ENCODE measurements at regions not wholly inside any gene's neighbourhood (a gene's known extent, or its start where the extent isn't known, plus 50 kb on each side); places are given as distances from the start of the nearest gene placed in this dataset.

DNA sequence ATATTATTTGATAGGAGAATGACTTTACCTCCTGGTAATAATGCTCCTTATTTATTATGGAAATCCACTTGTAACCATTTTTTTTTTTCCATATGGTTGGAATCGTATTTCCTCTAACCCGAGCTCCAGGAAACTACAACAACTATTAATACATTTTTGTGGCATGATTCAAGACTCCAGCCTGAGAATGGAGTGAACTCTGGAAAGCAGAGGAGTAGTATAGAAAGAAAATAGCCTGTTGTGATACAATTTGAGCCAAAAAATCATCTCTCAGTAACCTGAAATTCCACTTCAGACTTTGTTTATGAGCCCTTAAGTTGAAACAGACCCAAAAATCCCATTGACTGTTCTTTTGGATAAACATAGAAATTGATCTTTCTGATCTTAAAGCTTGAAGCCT lies 921.1 kb downstream of the SOCS6 start:
- no peaks in the 10 kb centered on the region for H3K27me3 ChIP-seq
- no peak overlapping the region for H3K27ac ChIP-seq
- H3K4me3 ChIP-seq = no peak overlapping the region
- H3K9me3 ChIP-seq (ENCODE audit: low read depth) = no peaks in the 10 kb centered on the region
- no peaks in the 10 kb centered on the region for H3K4me1 ChIP-seq (ENCODE audit: low read depth)
- DNase-seq (ENCODE audit: low read depth in 1 of 2, low spot score in 1 of 2) = no peak
- TF ChIP-seq, protein P1, sequence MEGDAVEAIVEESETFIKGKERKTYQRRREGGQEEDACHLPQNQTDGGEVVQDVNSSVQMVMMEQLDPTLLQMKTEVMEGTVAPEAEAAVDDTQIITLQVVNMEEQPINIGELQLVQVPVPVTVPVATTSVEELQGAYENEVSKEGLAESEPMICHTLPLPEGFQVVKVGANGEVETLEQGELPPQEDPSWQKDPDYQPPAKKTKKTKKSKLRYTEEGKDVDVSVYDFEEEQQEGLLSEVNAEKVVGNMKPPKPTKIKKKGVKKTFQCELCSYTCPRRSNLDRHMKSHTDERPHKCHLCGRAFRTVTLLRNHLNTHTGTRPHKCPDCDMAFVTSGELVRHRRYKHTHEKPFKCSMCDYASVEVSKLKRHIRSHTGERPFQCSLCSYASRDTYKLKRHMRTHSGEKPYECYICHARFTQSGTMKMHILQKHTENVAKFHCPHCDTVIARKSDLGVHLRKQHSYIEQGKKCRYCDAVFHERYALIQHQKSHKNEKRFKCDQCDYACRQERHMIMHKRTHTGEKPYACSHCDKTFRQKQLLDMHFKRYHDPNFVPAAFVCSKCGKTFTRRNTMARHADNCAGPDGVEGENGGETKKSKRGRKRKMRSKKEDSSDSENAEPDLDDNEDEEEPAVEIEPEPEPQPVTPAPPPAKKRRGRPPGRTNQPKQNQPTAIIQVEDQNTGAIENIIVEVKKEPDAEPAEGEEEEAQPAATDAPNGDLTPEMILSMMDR (IDR thresholded peaks at IDR 0.05; ENCODE audit: low read depth, low read length) = no peak
- no peaks in the 10 kb centered on the region for H3K36me3 ChIP-seq

DNA sequence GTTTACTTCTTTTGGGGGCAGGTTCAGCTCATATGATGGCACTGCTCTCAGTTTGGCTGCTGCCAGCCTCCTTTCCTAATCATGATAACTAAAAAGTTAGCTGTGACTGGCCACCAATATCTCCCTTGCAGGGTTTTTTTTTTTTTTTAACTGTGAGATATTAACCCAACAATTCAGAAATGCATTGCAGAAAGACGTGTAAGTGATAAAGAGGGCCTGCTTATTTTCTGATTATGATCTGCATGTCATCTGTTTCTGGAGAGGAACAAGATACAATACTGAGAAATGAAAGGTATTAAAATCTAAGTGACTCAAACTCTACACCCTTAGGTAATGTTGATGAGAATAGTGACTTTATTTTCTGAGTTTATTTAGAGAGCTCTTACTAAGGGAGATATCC lies 905.6 kb downstream of the SOCS6 start:
- Histone ChIP-seq H3K4me1 (ENCODE audit: low read depth) (no peaks in the 10 kb centered on the region), H3K36me3 (no peaks in the 10 kb centered on the region), H3K27ac (no peak overlapping the region), H3K27me3 (no peaks in the 10 kb centered on the region), H3K9me3 (ENCODE audit: low read depth) (no peaks in the 10 kb centered on the region), H3K4me3 (no peak overlapping the region)
- TF ChIP-seq, protein P1 (IDR thresholded peaks at IDR 0.05; ENCODE audit: low read depth, low read length) = no peak
- no peak for DNase-seq (ENCODE audit: low read depth in 1 of 2, low spot score in 1 of 2)

DNA sequence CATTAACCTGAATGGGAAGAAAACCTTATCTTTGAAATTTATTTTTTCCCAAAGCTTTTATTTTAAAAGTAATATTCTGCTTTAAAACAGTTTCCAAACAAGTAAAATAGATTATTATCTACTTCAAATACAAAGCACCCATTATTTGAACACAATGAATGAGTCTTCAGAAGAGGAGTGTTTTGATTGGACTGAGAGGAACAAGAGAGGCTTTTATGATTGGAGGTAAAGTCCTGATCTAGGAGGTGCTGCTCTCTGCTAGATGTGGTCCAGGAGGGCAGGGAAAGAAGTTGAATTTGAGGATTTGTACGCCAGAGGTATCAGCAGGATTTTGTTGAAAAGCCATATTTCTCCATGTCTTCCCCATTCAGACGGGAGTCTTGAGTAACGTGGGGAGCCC lies 900.7 kb downstream of the SOCS6 start:
- H3K36me3 ChIP-seq = no peaks in the 10 kb centered on the region
- H3K27me3 ChIP-seq = no peaks in the 10 kb centered on the region
- no peak overlapping the region for H3K27ac ChIP-seq
- no peak overlapping the region for H3K4me3 ChIP-seq
- no peaks in the 10 kb centered on the region for H3K9me3 ChIP-seq (ENCODE audit: low read depth)
- no peaks in the 10 kb centered on the region for H3K4me1 ChIP-seq (ENCODE audit: low read depth)
- no peak for DNase-seq (ENCODE audit: low read depth in 1 of 2, low spot score in 1 of 2)
- TF ChIP-seq, protein P1 (IDR thresholded peaks at IDR 0.05; ENCODE audit: low read depth, low read length) = no peak

DNA sequence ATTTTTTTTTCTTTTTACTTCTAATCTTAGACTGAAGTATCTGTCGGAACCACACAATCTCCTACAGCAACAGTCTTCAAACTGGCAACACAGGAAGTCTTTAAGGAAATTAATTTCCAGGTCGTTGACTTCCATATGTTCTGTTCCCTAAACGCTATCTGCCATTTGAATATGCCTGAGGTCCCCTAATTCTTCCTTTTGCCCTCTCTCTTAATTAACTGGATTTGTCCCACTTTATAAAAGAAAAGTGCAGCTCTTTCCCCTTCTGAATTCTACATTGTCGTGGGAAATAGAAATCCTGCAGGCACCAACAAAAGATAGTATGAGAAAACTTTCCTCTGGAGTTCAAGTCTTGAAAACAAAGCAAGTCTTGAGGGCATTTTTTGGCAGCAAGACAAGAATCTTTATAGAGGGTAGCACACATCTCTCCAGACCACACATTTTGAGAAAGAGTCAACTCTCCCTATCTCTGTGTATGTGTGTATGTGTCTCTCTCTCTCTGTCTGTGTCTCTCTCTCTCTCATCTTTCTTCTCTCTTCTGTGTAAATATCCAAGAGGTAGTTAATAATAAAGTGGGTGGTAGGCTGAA lies 879.8 kb downstream of the SOCS6 start:
- Histone ChIP-seq H3K27me3 (no peaks in the 10 kb centered on the region), H3K4me1 (ENCODE audit: low read depth) (no peaks in the 10 kb centered on the region), H3K36me3 (no peaks in the 10 kb centered on the region), H3K4me3 (no peak overlapping the region), H3K9me3 (ENCODE audit: low read depth) (no peaks in the 10 kb centered on the region), H3K27ac (no peak overlapping the region)
- peak in 1 of 2 donors; percentile 32 for DNase-seq (ENCODE audit: low read depth in 1 of 2, low spot score in 1 of 2)
- TF ChIP-seq, protein P1 (IDR thresholded peaks at IDR 0.05; ENCODE audit: low read depth, low read length) = no peak

DNA sequence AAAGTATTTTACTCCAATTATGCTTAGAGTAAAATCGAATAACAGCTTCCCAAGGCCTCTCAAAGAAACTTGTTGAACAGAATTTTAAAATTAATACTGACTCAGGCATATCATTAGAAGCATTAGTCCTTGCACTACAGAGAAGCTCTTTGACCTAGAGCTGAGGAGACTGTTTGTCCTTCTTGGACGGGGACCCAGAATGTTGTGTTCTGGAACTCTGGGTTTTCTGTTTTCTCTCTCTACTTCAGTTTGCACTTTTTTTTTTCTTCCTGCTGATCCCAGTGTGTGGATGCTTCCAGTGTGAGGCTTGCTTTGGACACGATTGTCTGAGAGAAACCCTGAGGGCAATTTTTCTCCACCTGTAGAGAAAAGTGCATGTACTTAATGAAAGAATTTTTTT lies 847.6 kb downstream of the SOCS6 start:
- no peak overlapping the region for H3K27ac ChIP-seq
- H3K36me3 ChIP-seq = no peaks in the 10 kb centered on the region
- no peak for DNase-seq (ENCODE audit: low read depth in 1 of 2, low spot score in 1 of 2)
- no peak overlapping the region for H3K4me3 ChIP-seq
- no peaks in the 10 kb centered on the region for H3K9me3 ChIP-seq (ENCODE audit: low read depth)
- no peaks in the 10 kb centered on the region for H3K27me3 ChIP-seq
- peaks cover 13% of the 10 kb centered on the region for H3K4me1 ChIP-seq (ENCODE audit: low read depth)
- TF ChIP-seq, protein P1 (IDR thresholded peaks at IDR 0.05; ENCODE audit: low read depth, low read length) = no peak

DNA sequence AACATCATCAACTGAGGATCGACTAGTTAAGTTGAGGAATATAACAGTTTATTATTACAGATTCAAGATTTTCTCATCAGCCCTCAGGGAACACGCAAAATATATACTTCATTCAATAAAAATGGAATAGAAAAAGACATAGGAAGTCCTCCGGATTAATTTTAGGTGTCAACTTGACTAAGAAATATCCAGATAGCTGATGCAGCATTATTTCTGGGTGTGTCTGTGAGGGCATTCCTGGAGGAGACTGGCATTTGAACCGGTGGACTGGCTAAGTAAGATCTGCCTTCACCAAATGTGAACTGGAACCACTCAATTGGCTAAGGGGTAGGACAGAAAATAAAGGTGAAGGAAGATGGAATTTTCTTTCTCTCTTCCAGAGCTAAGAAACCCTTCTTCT lies 845.3 kb downstream of the SOCS6 start:
- Histone ChIP-seq H3K4me1 (ENCODE audit: low read depth) (peaks cover 6% of the 10 kb centered on the region), H3K36me3 (no peaks in the 10 kb centered on the region), H3K27me3 (no peaks in the 10 kb centered on the region), H3K9me3 (ENCODE audit: low read depth) (no peaks in the 10 kb centered on the region), H3K4me3 (no peak overlapping the region), H3K27ac (no peak overlapping the region)
- TF ChIP-seq, protein P1 (IDR thresholded peaks at IDR 0.05; ENCODE audit: low read depth, low read length) = no peak
- DNase-seq (ENCODE audit: low read depth in 1 of 2, low spot score in 1 of 2) = no peak

All from cardiac muscle cell (in vitro differentiated cells and primary cell).